ENCODE measurements at regions not wholly inside any gene's neighbourhood (a gene's known extent, or its start where the extent isn't known, plus 50 kb on each side); places are given as distances from the start of the nearest gene placed in this dataset.

DNA sequence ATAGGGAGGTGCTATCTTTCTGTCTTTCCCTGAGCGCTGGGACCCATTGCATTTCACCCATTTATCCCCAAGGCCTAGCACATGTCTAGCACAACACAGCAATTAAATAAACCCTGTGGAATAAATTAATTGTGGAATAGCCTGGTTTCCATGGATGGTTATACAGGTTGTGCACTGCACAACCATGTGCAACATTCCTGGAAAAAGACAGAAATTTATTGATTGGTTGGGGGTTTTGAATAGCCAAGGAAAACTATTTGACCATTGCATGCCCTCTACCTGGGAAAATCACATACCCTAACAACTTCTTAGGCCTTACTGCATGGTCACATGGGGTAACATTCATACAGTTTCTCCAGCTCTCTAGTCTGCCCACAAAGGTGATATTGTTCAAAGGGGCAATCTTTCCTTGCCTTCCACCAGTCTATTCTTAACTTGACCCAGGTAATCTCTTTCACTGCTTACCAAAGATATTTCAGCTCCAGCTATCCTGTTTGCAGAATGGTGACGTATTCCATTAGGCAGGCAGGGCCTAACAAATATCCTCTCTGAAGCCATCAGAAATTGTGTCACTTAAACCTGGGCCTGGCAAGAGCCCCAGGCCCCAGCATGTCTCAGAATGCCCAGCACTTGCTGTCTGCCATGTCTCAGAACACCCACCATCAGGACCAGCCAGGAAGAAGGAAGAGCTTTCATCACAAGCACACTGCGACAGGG is 157.9 kb upstream of the RAB4A start:
- DNase-seq (ENCODE audit: low spot score): no peak
- TF ChIP-seq POLR2A (IDR thresholded peaks at IDR 0.05) (no peak), POLR2AphosphoS5 (IDR thresholded peaks at IDR 0.05) (no peak)
- TF ChIP-seq, protein P1, sequence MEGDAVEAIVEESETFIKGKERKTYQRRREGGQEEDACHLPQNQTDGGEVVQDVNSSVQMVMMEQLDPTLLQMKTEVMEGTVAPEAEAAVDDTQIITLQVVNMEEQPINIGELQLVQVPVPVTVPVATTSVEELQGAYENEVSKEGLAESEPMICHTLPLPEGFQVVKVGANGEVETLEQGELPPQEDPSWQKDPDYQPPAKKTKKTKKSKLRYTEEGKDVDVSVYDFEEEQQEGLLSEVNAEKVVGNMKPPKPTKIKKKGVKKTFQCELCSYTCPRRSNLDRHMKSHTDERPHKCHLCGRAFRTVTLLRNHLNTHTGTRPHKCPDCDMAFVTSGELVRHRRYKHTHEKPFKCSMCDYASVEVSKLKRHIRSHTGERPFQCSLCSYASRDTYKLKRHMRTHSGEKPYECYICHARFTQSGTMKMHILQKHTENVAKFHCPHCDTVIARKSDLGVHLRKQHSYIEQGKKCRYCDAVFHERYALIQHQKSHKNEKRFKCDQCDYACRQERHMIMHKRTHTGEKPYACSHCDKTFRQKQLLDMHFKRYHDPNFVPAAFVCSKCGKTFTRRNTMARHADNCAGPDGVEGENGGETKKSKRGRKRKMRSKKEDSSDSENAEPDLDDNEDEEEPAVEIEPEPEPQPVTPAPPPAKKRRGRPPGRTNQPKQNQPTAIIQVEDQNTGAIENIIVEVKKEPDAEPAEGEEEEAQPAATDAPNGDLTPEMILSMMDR (IDR thresholded peaks at IDR 0.05): no peak
- Histone ChIP-seq H3K4me1 (replicated peaks) (peaks cover 11% of the 10 kb centered on the region), H3K9me3 (no peaks in the 10 kb centered on the region), H3K36me3 (no peaks in the 10 kb centered on the region), H3K4me3 (no peak overlapping the region), H3K27ac (no peak overlapping the region), H3K27me3 (replicated peaks; ENCODE audit: insufficient read depth) (no peaks in the 10 kb centered on the region)
- intact Hi-C loops (cut with DNase I): no loop called here
- 100% methylated on average over 3 of the region's 3 CpGs for WGBS

DNA sequence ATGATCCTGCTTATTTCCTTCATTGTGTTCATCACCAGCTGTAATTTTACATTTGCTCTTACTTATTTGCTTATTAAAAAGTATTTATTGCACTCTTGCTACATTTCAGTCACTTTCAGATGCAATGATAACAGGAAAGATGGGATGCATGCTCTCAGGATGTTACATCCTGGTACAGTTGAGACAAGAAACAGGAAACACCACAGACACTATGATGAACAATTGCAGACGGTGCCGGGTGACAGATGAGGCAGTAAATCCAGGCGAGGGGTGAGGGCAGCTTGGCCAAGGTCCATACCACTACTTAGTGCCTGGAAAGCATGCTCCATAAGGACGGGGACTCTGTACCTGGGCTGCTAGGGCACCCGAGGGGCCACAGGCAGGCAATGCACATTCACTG is 156.6 kb upstream of the RAB4A start:
- no peak overlapping the region for H3K4me3 ChIP-seq
- no peak for DNase-seq (ENCODE audit: low spot score)
- no peaks in the 10 kb centered on the region for H3K9me3 ChIP-seq
- peaks cover 13% of the 10 kb centered on the region for H3K4me1 ChIP-seq (replicated peaks)
- no peaks in the 10 kb centered on the region for H3K27me3 ChIP-seq (replicated peaks; ENCODE audit: insufficient read depth)
- no peaks in the 10 kb centered on the region for H3K36me3 ChIP-seq
- intact Hi-C loops (cut with DNase I): no loop called here
- TF ChIP-seq POLR2A (IDR thresholded peaks at IDR 0.05) (no peak), POLR2AphosphoS5 (IDR thresholded peaks at IDR 0.05) (no peak)
- TF ChIP-seq, protein P1 (IDR thresholded peaks at IDR 0.05): no peak
- H3K27ac ChIP-seq: peak overlapping the region in 1 of 2 donors; percentile 29
- 12% methylated on average over 5 of the region's 5 CpGs for WGBS

DNA sequence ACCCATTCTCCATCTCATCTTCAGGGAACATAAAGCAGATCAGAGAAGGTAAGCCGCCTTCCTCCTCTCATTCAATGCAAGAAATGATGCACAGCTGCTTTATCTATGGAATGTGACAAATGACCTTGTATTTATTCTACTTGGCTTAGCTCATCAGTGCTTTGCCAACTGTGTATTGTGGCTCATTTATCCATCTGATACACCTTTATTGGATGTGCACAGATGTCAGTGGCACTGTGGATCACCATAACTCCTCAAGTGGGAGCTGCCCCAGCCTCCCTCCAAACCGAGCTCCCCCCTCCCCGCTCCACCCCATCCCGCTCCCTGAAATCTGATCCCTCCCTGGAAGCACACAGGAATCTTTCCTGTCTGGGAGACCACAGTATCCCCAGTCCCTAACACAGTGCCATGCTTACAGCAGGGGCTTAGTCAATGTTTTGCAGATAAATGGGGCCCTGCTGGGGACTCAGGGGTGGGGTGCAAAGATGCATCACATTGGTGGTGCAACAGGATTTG is 156.0 kb upstream of the RAB4A start:
- Histone ChIP-seq H3K27me3 (replicated peaks; ENCODE audit: insufficient read depth) (no peaks in the 10 kb centered on the region), H3K4me3 (no peak overlapping the region), H3K27ac (peak overlapping the region in 1 of 2 donors; percentile 29), H3K9me3 (no peaks in the 10 kb centered on the region), H3K4me1 (replicated peaks) (peaks cover 13% of the 10 kb centered on the region), H3K36me3 (no peaks in the 10 kb centered on the region)
- WGBS: 31% methylated on average over 4 of the region's 4 CpGs
- intact Hi-C loops (cut with DNase I): loop anchor here (5.0 kb wide), 2 partner anchors 112 to 378 kb away; partner anchors contain the start of gene RHOU
- no peak for TF ChIP-seq POLR2A (IDR thresholded peaks at IDR 0.05)
- TF ChIP-seq, protein P1 (IDR thresholded peaks at IDR 0.05): no peak
- no peak for TF ChIP-seq POLR2AphosphoS5 (IDR thresholded peaks at IDR 0.05)
- no peak for DNase-seq (ENCODE audit: low spot score)

DNA sequence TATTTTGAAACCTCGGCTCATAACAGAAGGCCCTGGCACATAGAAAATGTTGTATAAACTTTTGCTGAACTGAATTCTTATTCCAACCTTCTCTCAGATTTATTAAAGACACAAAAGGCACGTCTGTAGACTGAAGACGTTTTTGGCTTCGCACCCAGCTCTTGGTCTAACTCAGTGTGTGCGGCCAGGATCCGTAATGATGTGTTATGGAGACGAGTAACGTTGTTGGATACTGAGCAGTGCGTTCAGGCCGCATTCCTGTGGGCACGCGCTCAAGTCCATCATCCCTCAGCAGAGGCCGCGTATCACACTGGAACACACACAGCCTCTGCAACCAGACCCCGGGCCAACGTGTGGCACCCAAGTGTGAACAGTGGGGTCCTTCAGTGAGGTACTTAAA is 154.8 kb upstream of the RAB4A start:
- intact Hi-C loops (cut with DNase I): loop anchor here (5.0 kb wide), 2 partner anchors 111 to 379 kb away; partner anchors contain the start of gene RHOU
- Histone ChIP-seq H3K4me1 (replicated peaks) (peaks cover 13% of the 10 kb centered on the region), H3K9me3 (no peaks in the 10 kb centered on the region), H3K4me3 (no peak overlapping the region), H3K36me3 (no peaks in the 10 kb centered on the region), H3K27ac (no peak overlapping the region), H3K27me3 (replicated peaks; ENCODE audit: insufficient read depth) (no peaks in the 10 kb centered on the region)
- DNase-seq (ENCODE audit: low spot score): no peak
- TF ChIP-seq, protein P1 (IDR thresholded peaks at IDR 0.05): no peak
- TF ChIP-seq POLR2AphosphoS5 (IDR thresholded peaks at IDR 0.05): no peak
- 68% methylated on average over 16 of the region's 16 CpGs for WGBS

Measured in prostate gland (tissue), 2 donors.